T-helper 9 cell (primary cell): ENCODE measurements at regions not wholly inside any gene's neighbourhood (a gene's known extent, or its start where the extent isn't known, plus 50 kb on each side); places are given as distances from the start of the nearest gene placed in this dataset.
A peak's percentile ranks its signal among the peaks of the same experiment; 100 is the strongest.
"Not testable (repeated sequence)": the region's sequence is repeated elsewhere in the genome, so short reads cannot be mapped to it uniquely, and the experiment has no call there.

Source experiments
- DNase-seq: peaks from one replicate; pipeline ENCODE4 v3.0.0-alpha.2; 2020

DNA sequence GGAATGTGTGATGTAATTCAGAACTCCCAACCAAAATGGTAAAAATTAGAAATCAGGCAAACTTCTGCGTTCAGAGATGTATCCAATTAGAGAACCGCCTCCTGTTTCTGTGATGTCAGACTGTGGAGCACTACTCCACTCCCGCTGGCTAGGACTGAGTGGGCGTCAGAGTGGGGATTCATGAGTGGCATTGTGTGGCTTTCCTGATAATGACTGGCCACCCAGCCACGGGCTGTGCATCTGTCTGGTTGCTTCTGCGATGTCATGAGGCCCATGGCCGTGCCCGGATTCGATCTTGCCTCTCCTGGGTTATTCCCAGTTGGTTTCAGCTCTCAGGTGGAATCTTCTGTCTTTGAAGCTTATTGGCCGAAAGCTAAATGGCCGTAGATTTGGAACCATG, 87.1 kb upstream of the KCNA1 start:
- no peak for DNase-seq

DNA sequence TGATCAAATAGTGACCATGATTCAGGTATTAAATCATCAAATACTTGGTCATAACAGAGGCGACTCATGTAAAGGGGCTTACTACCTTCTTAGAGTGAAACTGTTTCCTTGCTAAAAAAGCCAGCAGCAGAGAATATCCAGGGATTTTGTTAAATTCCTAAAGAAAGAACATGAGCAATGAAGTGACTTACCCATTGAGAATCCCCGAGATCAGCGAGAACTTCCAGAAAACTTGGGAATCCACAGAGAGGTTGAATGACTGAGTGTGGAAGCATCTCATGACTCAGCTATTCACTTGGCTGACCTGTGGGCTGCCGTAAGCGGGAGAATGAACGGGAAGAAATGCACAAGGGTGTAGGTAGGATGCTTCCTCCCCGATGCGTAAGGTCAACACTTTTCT, 85.3 kb upstream of the KCNA1 start:
- DNase-seq: no peak

DNA sequence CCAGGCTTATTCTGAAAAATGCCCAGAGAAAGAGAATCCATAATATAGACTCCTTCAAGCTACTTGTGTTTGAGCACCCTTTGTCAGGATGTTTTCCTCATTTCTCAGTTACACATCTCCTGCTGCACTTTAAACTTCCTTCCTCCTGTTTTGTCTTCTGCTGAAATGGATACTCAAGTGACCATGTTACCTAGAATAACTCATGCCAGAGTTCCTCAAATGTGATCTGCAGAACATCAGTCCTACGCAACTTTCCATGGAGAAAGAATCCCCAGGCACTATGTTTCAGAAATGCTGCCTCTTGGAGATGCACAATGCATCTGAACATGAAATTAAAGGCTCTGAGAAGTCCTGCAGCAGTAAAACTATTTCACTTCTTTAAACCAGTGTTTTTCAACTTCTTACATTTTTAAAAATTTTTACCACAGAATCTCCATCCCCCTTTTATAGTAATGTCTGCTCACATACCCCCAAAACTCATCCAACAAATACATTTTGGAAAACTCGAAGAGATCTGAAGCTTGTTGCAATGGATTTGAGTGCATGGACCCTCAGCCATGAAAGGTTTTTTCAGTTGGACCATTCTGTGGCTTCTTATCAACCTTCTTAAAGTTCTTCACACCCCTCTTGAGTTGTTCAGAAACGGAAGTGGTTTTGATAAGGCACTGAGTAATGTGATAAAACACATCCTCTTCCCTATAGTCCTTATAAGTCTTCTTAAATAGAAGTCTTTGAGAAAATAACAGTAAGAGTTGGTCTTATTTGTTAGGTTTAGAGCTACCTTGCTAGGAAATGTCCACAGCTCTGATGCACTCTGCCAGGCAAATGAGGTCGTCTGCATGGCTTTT, 84.5 kb upstream of the KCNA1 start:
- DNase-seq: no peak

DNA sequence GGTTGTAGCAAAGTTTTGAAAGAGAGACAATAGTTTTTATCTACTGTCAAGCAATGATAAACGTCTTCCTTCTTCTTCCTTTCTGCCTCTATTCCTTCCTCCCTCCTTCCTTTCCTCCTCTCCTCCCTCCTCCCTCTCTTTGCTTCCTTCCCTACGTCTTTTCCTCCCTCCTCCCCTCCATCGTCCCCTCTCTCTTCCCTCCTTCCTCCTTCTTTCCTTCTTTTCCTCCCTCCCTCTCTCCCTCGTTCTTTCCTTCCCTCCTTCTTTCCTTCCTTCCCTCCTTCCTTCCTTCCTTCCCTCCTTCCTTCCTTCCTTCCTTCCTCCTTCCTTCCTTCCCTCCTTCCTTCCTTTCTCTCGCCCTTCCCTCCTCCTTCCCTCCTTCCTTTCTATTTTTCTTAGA, 82.8 kb upstream of the KCNA1 start:
- DNase-seq: no peak

DNA sequence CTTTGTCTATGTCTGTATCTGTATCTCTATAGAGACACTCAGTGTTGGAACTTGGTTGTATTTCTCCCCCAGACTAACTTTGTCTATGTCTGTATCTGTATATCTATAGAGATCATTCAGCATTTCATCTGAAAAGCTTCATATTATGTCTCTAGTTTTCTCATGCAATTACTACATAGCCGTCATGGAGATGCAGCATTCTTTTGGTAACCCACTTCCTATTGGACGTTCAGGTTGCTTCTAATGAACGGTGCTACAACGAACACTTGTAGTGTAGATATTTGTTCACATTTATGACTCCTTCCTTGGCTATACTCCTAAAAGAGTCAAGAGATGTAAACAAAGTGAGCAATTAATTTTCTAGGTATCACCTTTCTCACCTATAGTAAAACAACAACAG, 81.5 kb upstream of the KCNA1 start:
- no peak for DNase-seq

DNA sequence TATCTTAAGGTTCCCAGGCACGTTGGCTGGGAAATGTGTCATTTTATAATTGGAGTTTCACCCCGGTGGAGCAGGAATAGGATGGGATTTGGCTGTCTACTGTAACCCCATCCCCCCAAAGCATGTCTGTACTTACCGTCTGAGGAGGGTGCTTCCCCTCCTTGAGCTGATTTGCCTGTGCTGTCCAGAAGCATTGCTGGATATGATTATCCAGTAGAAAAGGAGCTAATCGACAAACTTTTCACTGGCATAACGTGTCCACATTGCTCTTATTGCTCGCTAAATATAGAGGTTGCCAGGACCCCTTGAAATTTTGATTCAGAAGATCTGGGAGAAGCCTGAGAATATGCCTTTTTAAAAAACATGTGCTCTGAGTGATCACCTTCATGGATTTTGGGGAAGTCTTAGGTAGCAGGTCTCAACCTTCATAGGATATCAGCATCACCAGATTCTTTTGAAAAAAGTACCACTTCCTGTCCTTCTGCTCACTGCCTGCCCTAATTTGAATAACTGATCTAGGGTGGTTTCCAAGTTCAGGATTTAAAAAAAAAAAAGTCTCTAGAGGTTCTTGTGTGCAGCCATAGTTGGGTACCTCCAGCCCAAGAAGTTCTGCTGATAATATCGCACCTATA, 80.4 kb upstream of the KCNA1 start:
- no peak for DNase-seq

DNA sequence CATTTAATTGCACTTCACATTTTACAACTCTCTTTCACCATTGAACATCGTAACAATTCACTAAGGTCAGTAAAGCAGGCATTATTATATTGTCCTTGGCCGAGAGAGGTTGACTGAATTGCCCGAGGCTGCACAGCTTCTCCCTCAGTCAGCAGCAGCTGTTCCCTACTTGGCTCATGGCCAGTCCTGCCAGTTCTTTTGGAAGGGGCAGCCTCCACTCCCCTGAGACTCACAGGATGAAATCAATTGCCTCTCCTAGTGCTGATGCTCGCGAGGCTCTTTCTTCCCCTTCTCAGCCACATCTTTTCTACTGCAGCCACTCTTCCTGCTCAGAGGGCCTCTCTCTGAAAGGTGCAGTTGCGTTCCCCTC, 79.9 kb upstream of the KCNA1 start:
- no peak for DNase-seq

DNA sequence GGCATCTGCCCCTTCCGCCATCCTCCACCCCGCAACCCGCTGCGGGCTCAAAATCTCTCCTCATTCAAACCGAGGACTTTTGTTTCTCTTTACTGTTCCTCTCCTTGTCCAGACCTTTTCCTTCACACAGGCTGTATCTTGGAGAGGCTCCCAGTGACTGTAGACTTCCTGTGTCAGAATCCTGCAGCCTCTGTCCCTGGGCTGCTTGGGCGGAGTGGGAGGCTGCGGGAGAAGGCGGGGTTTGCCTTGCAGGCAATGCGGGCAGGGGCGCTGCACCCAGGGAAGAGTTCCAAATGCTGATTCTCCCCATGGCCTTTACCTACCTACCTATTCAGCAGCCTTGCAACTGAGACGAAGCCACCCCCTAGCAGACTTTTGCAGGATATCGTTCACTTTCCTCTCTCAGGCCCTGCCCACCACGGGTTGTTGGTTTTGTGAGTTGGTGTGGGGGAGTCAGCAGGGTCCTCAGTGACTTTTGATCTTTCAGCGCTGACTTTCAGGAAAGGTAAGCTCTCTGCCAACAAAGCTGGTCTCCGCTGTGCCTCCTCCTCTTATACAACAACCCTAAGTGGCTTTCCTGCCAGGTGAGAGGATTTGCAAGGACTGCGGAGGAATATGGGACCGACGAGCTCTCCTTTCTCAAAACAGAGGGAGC, 79.0 kb upstream of the KCNA1 start:
- DNase-seq: no peak

DNA sequence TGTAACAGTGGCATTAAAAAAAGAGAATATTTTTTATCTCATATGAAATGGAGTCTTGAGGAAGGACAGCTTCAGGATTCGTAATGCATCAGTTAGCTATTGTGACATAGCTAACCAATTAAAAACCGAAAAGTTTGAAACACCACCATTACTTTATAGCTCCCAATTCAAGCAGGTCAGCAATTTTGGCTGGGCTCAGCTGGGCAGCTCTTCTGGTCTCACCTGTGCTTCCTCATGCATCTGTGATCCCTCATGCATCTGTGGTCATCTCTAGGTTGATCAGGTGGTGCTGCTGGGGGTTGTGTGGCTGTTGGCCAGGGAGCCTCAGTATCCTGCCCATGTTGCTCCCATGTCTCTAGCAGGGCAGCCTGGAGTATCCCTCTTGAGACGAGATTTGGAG, 76.7 kb upstream of the KCNA1 start:
- no peak for DNase-seq

DNA sequence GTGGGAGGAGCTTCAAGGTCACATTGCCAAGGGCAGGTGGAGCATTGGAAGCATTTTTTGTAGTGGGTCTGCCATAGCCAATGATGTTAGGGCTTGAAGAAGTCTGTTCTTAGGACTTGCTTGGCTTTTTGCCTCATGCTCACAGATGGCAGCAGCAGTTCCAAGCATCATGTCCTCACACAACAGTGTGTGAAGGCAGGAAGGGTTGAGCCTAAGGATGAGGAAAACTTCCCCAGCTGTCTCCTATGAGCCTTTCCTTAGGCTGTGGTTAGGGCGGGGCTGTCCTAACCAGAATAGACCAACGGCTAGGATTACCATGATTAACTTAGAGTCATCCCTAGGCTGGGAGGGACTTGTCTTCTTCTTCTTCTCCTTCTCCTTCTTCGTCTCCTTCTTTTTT, 76.2 kb upstream of the KCNA1 start:
- no peak for DNase-seq

DNA sequence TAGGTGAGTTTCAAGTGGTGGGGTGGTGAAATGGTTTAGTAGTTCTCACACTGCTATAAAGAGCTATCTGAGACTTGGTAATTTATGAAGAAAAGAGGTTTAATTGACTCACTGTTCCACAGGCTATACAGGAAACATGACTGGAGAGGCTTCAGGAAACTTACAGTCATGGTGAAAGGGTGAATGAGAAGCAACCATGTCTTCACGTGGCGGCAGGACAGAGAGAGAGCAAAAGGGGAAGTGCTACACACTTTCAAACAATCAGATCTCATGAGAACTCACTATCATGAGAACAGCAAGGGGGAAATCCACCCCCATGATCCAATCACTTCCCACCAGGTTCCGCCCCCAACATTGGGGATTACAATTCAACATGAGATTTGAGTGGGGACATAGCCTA, 67.3 kb upstream of the KCNA1 start:
- not testable (repeated sequence) for DNase-seq

DNA sequence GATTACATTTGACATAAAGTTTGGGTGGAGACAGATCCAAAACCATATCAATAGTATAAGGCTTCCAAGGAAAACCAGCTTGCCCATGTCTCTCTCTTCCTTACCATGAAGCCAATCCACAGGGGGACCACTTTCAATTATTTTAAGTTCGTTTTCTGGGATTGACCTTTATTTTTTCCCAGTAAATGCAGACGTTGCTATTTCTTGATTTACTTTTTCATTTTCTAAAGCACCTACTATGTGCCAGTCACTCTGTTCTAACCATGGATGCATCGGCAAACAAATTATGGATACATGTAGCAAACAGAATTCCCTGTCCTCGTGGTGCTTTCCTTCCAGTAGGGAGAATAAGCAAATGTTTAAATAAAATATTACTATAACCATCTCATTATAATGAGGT, 65.8 kb upstream of the KCNA1 start:
- DNase-seq: no peak

DNA sequence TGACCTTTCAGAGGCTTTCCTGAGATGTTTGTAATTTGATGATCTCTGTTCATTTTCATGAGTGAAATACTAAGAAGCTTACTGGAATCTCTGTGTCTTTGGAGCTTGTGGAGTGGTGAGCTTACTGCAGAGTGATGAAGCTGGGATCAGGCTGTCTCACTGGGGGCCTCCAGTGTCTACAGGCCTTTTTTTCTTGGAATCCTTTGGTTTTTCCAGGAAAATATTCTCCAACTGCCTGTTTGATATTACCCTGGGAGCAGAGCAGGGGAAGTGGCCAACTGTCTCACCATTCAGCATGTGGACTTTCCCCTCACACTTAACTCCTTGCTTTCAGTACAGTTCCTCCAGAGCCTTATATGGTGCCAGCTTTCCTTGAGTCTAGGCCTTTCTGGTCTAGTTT, 62.0 kb upstream of the KCNA1 start:
- DNase-seq: no peak

DNA sequence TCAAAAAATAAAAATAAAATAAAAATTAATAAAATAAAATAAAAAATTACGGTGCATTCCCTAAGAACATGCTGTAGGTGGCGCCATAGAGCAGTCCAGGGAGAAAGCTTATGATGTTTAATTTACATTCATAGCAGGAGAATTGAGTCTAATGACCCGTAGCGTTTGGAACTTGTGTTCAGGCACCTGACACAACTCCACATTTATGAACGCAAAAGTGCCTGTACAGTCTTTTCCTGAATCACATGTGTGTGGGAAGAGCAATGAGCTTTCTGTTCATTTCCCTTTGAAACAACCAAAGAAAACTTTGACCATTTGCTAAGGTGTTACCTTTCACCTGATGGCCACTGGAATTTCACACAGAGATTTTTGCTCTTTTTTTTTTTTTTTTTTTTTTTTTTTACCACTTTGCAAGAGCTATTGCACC, 60.6 kb upstream of the KCNA1 start:
- DNase-seq: no peak

DNA sequence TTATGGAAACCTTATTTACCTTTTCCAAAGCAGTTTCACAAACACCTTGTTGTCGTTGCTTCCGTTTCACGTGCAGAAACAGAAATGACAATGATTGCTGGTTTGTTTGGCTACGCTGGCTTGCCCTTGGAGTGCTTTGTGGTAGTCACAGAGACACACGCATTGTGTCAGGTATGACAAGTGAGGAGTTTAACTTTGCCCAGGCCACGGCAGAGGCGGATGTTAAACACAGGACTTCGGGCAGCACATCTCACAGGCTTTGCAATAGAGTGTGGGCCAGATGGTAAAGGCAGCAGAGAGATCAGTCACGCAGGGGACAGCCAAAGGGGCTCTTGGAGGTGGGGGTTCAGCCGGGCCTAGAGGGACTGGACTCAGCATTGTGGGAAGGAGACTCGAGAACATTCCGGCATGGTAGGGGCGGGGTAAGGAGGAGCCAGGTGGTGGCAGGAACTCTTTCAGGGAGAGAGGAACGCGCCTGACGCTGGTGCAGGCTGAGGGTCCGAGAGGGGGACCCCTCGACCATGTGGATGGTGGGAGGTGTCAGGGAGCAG, 59.8 kb upstream of the KCNA1 start:
- no peak for DNase-seq

DNA sequence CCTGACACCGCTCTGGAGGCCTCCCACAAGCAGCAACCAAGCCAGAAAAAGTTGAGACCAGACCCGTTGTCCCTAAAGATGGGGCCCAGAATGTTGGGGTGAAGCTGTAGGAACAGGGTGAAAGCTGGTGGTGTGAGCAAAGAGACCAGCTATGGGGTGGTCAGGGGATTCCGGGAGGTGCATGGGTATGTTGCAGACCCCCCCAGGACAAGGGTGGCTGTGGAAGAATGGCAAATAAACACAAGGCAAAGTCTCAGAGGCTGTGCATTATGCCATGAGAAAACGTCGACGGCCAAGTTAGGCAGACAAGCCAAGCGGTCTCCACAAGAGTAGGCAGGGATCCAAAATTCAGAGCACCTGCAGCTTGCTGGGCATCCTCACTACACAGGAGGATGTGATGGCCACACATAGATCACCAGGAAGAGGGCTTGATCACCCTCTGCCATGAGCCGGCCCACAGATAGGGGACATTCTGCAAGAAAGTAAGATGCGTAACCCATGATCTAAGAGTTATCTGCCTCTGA, 58.8 kb upstream of the KCNA1 start:
- no peak for DNase-seq

DNA sequence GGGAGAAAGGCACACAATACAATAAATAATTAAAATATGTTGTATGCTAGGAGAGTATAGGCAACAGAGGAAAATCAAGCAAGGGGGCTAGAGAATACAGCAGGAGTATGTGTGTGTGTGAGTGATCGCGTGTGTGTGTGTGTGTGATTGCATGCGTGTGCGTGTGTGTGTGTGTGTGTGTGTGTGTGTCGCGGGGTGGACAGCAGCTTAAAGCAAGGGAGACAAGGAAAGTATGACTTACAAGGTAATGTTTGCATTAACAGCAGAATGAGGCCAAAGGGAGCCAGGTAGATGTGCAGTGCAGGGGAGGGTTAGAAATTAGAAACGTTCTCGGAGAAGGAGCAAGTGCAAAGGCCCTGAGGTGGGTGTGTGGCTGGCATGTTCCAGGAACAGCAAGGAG, 57.4 kb upstream of the KCNA1 start:
- DNase-seq: no peak

DNA sequence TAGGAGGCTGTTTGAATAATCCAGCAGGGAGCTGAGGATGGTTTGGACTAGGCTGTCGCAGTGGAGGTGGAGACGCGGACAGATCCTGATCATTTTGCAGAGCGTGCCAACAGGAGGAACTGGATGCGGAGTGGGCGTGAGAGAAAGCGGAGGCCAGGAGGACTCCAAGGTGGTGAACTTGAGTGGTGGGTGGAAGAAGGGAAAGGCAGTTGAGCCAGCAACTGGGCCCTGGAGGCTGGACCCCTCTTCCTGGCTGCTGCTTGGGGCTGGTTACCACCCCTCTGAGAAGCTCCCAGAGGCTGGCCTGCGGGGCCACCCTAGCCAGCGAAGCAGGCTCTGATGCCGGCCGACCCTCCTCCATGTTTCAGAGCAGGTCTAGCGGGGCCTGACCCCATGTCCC, 56.8 kb upstream of the KCNA1 start:
- DNase-seq: no peak

DNA sequence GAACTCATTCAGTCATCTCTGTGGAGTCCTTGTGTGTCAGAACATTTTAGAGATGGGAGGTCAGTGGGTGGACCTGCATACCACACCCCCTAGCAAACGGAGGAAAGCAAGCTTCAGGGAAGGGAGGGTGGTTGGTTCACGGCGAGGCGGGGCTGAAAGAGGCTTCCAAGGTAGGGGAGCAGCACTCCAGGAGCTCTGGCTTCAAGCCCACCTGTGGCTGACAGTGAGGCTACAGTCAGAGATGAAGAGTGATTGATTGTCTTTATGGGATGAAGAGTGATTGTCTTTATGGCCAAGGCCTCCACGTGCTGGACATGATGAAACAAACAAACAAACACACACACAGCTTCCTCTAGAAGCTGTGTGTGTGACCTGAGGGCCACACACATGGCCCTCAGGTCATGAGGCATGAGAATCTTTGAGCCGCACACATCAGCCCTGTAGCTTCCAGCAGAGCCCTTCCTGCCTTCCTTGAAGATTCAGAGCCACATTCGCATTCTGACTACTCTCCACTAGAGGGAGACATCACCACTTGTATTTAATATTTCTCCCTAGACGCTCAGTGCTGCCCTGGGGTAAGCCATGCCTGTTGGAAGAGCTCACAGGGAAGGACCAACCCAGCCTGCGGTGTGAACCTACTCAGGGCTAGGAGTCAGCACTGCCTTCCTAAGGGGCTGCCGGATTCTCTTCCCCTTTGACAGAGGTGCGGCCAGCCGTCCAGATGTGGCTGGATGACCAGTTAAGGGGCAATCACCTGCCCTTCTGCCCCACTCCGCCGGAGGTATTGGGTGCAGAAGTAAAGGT, 54.4 kb upstream of the KCNA1 start:
- DNase-seq: peak; percentile 16

DNA sequence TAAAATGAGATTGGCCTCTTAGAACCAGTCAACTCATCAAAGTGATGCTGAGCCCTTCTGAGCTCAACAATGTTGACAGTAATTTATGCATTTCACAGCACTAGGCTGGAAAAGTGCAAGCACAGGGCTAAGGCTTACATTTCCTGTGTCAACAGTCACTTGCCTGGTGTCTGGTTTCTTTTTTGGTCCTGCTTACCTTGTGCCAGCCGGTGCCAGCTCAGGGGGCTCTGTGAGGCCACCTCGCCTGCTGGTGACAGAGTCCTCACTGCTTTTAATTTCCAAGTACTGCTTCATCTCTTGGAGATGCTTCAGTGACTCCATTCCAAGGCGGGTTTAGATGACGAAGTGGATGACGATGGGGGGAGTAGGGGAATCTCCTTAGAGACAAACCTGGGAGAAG, 53.1 kb upstream of the KCNA1 start:
- DNase-seq: no peak

DNA sequence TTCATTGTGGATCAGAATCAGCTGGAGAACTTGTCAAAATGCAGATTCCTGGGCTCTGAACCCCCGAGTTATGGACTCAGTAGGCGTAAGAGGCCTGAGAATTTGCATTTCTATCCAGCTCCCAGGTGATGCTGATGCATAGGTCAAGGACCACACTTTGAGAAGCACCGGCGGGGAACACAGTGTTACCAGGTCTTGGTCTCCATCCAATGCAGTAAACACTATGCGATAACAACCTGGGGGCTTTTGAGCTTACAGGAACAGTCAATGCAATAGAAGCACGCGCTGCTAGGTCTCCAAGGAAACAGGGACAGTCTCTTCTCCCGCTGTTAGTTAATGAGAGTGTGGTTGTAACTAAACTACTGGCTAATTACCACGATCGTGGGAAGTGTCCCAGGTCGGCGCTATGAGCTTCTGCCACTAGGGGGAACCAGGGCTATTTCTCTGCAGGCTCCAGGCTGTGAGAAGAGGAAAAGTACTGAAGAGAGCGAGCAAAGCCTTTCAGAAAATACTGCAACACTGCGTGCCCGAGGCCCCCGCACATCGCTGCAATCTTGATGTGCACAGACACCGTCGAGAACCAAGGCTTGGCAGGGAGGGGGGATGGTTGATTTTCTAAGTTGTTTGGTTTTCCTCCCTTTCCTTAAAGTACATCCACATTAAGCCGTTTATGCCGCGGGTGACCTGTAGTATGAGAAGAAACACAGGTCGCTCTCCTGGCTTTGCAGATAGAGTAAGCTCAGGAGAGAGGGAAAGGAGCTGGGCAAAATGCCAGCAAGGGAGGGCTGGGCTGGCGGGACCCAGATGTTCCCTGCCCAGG, 52.0 kb upstream of the KCNA1 start:
- peak; percentile 59 for DNase-seq

DNA sequence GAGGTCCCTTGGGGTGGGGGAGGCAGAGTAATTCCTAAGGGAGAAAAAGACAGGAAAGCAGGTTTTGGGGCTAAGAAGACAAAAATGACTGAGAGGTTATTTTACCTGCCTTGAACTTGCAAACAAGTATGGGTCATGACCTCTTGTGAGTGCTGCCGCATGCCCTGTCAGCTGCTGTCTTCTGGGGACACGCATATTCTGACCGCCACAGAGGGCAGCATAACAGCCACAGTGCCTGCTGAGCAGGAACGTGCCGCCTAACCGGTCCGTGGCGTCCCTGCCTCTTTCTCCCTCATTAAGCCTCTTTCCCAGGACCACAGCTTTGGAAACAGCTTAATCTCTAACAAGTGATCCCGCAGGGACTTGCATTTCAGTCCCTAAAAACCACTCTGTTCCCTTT, 51.3 kb upstream of the KCNA1 start:
- no peak for DNase-seq
